GM13976 (cell line): ENCODE measurements at regions not wholly inside any gene's neighbourhood (a gene's known extent, or its start where the extent isn't known, plus 50 kb on each side); places are given as distances from the start of the nearest gene placed in this dataset.

Source experiments
- DNase-seq: peaks from one replicate; pipeline ENCODE4 v3.0.0; 2012; ENCODE audit warnings: low spot score
- CTCF ChIP-seq: IDR thresholded peaks from 2 replicates; pipeline ENCODE4 v1.5.1; 2012; ENCODE audit warnings: borderline replicate concordance, mild to moderate bottlenecking; ENCODE audit not compliant: insufficient read depth; ENCODE audit errors: extremely low read depth, missing control alignments, control extremely low read depth
- in situ Hi-C: fragments of 300-500 bp; cut with MboI; formaldehyde crosslinking; loops from one replicate; pipeline ENCODE4 v1.12.0; 2022; ENCODE audit warnings: low sequenced_read_pairs, mixed read lengths, inconsistent platforms; ENCODE audit not compliant: unreplicated experiment

DNA sequence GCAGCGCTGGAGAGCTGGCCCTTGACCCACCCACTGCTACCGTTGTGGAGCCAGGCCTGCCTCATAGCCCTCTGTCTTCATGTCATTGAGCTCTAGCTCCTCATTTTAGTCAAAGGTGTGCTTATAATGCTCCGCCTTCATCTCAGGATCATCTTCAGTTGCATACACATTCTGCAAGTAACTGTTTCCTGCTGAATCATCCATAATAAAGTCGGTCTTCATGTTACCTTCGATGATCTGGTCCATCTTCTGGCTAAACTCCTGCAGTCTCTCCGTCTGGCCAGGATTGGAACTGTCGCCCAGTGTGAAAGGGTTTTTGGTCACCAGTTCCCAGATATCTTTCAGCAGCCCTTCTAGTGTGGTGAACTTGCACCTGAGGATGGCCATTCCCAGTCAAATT, 62.6 kb upstream of the ARMC2 start:
- in situ Hi-C loops, result loop anchor here (5.0 kb wide), 1 partner anchor 238 kb away; no protein-coding TSS in a partner anchor
- no peak for TF ChIP-seq CTCF
- no peak for DNase-seq

- in situ Hi-C loops, result loop anchor here (5.0 kb wide), 1 partner anchor 241 kb away; no protein-coding TSS in a partner anchor
- no peak for DNase-seq
- TF ChIP-seq CTCF, result no peak
These were observed 59.8 kb upstream of the ARMC2 start for GRCh38 chr6:108788416-108788815.

DNA sequence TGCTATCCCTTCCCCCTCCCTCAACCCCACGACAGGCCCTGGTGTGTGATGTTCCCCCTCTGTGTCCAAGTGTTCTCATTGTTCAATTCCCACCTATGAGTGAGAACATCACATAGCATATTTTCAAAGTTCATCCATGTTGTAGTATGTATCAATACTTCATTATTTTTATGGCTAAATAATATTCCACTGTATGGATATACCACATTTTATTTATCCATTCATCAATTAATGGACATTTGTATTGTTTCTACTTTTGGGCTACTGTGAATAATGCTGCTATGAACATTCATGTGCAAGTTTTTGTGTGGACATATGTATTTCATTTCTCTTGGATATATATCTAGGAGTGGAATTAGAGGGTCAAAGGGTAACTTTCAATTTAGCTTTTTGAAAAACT, 58.7 kb upstream of the ARMC2 start:
- TF ChIP-seq CTCF, result no peak
- DNase-seq, result no peak
- in situ Hi-C loops, result loop anchor here (5.0 kb wide), 1 partner anchor 242 kb away; no protein-coding TSS in a partner anchor

GRCh38 chr6:108791700-108792099, 56.5 kb upstream of the ARMC2 start:
- TF ChIP-seq CTCF, result no peak

GRCh38 chr6:108793516-108794251, 54.5 kb upstream of the ARMC2 start:
- in situ Hi-C loops, result no loop called here
- no peak for TF ChIP-seq CTCF
- no peak for DNase-seq

More at GRCh38 chr6:108791700-108792099, 56.5 kb upstream of the ARMC2 start:
- in situ Hi-C loops, result no loop called here
- no peak for DNase-seq

DNA sequence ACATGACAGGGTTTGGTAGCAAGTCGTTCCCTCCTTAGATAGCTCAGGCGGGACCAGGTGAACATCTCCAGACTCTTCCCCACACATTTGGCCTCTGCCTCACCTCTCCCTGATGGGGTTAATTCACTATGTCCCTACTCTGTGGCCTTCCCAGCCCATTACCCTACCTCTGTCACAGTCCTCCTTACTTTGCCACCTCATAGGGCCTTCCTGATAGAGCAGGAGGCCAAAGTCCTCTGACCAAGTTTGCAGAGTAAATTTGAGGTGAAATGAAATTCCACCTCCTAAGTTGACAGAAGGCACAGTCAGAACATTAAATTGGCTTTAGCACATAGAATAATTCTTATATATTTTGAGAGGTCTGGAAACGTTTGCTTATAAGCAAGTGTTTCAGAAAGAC, 53.1 kb upstream of the ARMC2 start:
- no peak for TF ChIP-seq CTCF
- DNase-seq, result no peak
- in situ Hi-C loops, result no loop called here
